NCI-H82 treated with DMSO at 0.1 percent for 48 hours (cell line): ENCODE measurements at regions not wholly inside any gene's neighbourhood (a gene's known extent, or its start where the extent isn't known, plus 50 kb on each side); places are given as distances from the start of the nearest gene placed in this dataset.

Source experiments
- DNase-seq: peaks from one replicate; lab custom pipeline; 2025; ENCODE audit not compliant: unreplicated experiment; lab: John Stamatoyannopoulos, UW

GRCh38 chr7:131624536-131624935 is 68.1 kb upstream of the PODXL start:
- no peak for DNase-seq

DNA sequence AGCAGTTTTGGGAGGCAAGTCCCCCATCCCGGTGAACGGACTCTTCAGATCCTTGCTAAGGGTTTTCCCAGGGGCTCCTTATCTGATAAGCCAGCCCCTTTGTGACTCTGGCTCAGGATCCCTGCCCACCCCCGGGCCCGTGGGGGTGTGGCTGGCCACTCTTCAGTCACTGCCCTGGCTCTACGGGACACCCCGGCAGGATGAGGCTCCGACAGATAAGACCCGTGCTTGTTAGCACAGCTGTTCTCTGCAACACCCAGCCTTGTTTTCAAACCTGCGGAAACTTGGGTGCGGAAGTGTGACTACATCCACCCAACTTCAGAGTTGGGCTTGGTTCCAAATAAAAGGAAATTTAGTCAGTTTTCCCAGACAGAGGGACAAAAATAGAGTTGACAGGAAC is 66.7 kb upstream of the PODXL start:
- DNase-seq: no peak

DNA sequence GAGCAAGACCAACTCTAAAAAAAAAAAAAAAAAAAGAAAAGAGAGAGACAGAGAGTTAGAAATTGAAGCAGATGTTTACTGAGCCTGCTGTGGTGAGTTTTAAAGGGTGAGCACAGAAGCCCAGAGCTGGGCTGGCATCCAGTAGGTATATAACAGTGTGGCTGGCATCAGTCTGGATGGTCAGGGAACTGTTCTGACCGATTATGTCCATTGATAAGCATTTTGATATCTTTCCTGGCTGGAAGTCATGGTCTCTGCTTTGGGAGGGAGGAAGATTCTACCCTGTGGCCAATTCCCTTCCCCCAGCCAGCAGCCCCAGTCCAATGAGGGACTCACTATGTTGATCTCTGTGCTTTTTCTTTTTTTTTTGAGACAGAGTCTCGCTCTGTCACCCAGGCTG is 65.2 kb upstream of the PODXL start:
- DNase-seq: no peak

DNA sequence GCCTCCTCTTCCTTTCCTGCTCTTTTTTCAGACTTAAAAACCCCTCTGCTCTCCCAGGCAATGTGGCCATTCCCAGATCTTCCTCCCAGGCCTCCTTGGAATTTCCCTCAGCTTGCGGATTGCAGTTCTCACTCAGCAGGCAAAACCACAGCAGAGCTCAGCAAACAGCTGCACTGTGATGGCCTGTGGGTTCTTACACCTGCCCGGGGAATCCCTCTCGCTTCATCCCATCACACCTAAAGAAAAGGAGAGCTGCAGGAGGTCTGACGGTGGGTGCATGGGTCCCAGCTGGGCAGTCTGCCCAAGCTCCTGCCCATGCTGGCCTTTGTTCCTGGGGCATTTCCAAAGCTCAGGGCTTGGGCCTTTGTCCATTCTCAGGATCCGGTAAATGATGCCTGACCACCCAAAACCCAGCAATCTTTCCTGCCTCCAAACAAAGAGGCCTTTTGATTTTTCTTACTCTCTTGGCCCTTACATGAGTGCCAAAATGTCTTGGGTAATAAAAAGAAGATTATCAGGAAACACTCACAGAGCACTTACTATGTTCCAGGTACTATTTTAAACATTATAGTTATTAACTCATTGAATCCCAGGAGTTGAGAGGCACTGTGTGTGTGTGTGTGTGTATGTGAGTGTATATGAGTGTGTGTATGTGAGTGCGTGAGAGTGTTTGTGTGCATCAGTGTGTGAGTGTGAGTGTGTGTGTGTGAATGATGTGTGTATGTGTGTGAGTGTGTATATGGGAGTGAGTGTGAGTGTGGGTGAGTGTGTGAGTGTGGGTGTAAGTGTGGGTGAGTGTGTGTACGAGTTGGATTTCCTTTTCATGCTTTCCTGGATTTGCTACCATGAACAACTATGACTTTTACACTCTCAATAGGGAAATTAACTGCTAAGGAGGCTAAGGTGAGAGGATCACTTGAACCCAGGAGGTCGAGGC is 64.5 kb upstream of the PODXL start:
- no peak for DNase-seq

DNA sequence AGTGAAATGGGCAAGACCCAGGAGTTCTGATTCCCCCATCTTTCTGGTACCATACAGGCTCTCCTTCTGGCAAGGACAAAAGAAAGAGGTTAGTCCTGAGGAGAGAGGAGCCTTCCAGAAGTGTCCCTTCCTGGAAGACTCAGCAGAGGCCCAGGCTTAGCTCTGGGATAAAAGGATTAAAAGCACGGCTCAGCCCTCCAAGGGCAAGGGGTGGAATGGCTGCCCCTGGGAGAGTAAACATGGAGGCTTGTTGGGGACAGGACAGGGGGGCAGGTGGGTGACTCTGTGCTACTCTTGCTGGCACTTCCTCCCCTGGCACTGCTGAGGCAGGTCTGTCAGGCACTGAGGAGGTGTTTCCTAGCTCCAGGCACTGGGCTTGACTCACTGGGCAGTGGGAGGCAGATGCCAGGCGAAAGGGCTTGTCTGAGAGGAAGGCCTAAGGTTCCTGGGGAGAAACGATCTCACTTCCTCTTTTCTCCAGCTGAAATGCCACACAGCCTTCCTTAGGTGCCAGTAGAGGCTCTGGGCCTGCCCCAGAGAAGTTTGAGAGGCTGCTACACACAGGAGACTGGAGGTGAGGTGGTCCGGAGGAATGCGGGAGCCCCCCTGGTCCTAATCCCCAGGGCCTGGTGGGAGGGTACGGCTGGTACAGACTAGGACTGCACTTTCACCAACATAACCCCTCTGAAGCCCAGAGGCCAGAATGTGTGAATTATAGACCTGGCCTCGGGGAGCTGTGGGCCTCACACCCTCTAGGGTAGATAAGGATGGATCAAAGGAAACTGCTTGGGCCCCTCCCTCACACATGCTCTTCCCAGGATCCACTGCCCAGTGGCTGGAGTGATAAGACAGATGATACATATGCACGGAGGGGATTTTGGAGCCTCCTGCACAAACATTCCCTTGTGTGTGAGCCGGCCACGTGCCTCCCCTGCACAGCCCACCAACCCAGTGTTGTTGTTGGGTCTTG is 63.2 kb upstream of the PODXL start:
- peak; percentile 23 for DNase-seq

- DNase-seq: no peak
Measured at GRCh38 chr7:131618391-131618790, 62.0 kb upstream of the PODXL start.

GRCh38 chr7:131616487-131617200 is 60.2 kb upstream of the PODXL start:
- DNase-seq: no peak

GRCh38 chr7:131613909-131614308 is 57.5 kb upstream of the PODXL start:
- no peak for DNase-seq

- no peak for DNase-seq
Measured at GRCh38 chr7:131610007-131610406, 53.6 kb upstream of the PODXL start.

DNA sequence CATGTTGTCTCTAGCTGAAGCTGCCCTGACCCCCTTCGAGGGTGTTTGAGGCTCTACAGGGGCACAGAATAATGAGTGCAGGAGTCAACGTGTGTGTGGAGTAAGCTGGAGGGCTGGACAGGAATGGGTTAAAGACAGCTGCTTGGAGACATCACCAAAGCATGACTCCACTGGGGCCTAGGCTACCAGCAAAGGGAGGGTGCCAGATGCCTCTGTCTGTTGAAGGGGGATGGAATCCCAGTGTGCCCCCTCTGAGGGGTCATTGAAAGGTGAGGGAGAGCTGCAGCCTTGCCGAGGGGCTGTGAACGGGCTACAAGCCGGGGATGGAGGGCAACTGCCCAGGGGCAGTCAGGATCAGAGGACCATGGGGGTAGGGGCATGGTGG is 51.7 kb upstream of the PODXL start:
- peak; percentile 21 for DNase-seq

DNA sequence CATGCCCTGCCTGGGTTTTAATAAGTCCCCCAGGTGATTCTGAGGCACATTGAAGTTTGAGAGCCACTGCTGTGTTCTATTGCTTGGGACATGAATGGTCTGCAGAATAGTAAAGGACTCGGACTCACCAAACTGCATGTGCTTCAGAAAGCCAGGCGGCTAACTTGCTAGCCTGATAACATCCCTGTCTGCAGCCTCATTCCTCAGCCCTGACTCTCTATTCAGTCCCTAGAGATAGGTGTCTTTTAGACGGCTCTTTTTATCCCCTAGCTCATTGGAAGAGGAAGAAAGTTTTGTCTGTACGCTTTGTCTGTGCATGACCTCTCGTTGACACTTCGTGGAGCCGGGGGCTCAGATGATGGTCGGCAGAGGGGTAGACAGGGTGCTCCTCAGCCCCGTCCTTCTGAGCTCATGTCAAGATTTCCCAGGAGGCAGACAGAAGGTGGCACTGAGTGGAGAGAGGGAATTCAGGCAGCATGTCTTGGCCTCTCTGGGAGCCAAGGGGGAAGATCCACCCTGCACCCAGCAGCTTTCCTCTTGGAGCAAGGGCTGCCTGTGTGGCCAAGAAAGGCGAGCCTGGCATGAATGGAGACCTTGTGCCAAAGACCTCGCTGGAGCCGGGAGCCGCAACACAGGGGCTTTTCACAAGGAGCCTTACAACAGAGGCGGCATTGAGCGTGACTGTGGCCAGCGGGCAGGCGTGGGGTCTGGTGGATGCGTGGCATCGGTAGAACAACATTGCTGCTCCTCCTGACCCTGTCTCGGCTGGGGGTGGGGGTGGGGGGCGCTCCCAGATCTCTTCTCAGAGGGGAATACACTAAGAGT is 51.1 kb upstream of the PODXL start:
- DNase-seq: no peak

DNA sequence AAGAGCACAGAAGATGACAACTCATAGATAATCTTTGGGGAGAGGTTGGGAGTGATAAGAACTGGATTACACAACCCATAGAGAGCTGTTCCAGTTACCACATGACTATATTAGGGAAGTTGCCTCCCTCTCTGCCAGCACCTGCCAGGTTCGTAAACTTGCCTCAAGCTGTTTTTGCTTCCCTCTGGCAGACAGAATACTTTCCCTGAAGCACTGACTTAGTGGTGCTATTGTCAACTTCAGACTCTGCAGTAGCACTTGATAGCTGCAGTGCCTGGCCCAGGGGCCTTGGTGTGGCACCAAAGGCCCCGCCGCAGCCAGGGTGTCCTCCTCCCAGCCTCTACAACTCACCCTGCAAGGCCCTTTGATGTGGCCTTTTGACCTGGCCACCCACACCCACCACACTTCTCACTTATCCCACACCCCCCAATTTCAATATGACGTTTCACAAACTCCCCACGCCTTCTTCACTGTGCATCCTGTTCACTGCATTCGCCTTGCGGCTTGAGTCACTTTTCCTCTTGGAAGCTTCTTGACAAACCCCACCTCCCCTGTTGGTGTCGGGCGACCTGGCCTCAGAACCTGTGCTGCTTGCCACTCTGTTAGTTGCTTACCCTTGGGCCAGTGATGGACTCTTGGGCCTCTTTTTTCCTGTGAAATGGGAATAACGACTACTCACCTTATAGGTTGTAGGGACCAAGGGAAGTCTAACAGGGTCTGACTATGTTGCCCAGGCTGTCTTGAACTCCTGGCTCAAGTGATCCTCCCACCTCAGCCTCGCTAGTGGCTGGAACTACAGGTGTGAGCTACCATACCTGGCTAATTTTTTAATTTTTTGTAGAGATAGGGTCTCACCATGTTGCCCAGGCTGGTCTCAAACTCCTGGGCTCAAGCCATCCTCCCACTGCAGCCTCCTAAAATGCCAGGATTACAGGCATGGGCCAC is 50.2 kb upstream of the PODXL start:
- no peak for DNase-seq
